Mucosa of rectum (tissue), 2 donors: ENCODE measurements at regions not wholly inside any gene's neighbourhood (a gene's known extent, or its start where the extent isn't known, plus 50 kb on each side); places are given as distances from the start of the nearest gene placed in this dataset.

ENCODE experiments used
- H3K27ac ChIP-seq, 2 donors: one replicate each; pipeline ENCODE4 v1.7.0; 2013; ENCODE audit warnings: inconsistent platforms in 2 of 2, low read depth in 2 of 2, low read length in 2 of 2
- H3K27me3 ChIP-seq, 2 donors: one replicate each; pipeline ENCODE4 v1.7.0; 2013; ENCODE audit warnings: low read length in 2 of 2; ENCODE audit not compliant: control insufficient read depth in 2 of 2, insufficient read depth in 2 of 2
- H3K36me3 ChIP-seq, 2 donors: one replicate each; pipeline ENCODE4 v1.7.0; 2013; ENCODE audit warnings: low read length in 2 of 2; ENCODE audit not compliant: control insufficient read depth in 2 of 2, insufficient read depth in 2 of 2
- H3K4me1 ChIP-seq, 2 donors: one replicate each; pipeline ENCODE4 v1.7.0; 2013; ENCODE audit warnings: low read length in 2 of 2, mild to moderate bottlenecking in 1 of 2; ENCODE audit not compliant: control insufficient read depth in 2 of 2, insufficient read depth in 2 of 2
- H3K4me3 ChIP-seq, 2 donors: one replicate each; pipeline ENCODE4 v1.7.0; 2013; ENCODE audit warnings: low read length in 2 of 2
- H3K9ac ChIP-seq, 2 donors: one replicate each; pipeline ENCODE4 v1.7.0; 2013; ENCODE audit warnings: low read length in 2 of 2, low read depth in 1 of 2, mild to moderate bottlenecking in 1 of 2
- H3K9me3 ChIP-seq, 2 donors: one replicate each; pipeline ENCODE4 v1.7.0; 2013; ENCODE audit warnings: low read length in 2 of 2; ENCODE audit not compliant: control insufficient read depth in 2 of 2
- donor health status: healthy.
- donor health status: Normal muscosa, but diverticular disease.

DNA sequence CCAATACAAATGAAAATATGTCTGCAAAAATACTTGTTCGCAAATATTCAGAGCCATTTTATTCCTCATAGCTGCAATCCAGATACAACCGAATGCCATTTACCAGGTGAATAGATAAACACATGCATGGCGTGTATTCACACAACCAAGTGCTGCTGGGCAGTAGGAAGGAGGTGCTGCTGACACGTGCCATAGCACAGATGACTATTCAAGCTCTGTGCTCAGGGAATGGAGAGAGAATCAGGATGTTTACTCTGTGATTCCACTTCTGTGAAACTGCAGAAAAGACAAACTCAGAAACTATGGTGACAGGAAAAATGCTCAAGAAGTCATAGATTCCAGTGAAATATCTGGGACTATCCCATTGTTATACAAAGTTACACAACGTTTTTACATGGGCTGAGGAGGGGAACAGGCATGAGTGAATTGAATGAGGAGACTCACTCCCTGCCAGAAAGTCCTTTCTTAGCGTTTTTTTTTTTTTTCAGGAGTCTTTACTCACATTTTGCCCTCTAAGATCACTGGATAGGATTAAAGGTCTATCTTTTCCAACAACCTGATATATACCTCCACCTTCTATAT is 152.9 kb upstream of the NDN start:
- H3K9ac ChIP-seq = no peak overlapping the region
- H3K4me3 ChIP-seq = no peak overlapping the region
- no peak overlapping the region for H3K27ac ChIP-seq
- no peaks in the 10 kb centered on the region for H3K9me3 ChIP-seq
- no peaks in the 10 kb centered on the region for H3K36me3 ChIP-seq
- no peaks in the 10 kb centered on the region for H3K4me1 ChIP-seq
- no peaks in the 10 kb centered on the region for H3K27me3 ChIP-seq

DNA sequence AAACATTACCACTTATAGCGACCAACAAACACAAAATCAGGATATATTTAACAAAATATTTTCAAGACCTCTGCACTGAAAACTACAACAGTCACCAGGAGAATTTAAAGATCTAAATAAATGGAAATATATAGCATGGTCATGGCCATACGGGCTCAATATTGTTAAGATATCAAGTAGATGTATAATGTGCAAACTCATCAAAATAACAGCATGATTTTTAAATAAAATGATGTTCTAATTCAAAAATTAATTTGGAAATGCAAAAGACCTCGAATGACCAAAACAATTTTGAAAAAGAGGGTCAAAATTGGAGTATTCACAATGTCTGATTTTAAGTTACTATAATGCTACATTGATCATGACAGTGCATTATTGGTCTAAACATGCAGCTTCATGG is 159.1 kb upstream of the NDN start:
- Histone ChIP-seq H3K4me3 (no peak overlapping the region), H3K9me3 (peaks cover 0 to 3% of the 10 kb centered on the region in 2 donors), H3K36me3 (no peaks in the 10 kb centered on the region), H3K9ac (no peak overlapping the region), H3K27ac (no peak overlapping the region), H3K4me1 (no peaks in the 10 kb centered on the region), H3K27me3 (no peaks in the 10 kb centered on the region)

- Histone ChIP-seq H3K4me1 (no peaks in the 10 kb centered on the region), H3K36me3 (no peaks in the 10 kb centered on the region), H3K9ac (no peak overlapping the region), H3K4me3 (no peak overlapping the region), H3K27me3 (no peaks in the 10 kb centered on the region), H3K9me3 (peaks cover 0 to 3% of the 10 kb centered on the region in 2 donors), H3K27ac (no peak overlapping the region)
Observed at GRCh38 chr15:23850666-23851065, 163.6 kb upstream of the NDN start.

DNA sequence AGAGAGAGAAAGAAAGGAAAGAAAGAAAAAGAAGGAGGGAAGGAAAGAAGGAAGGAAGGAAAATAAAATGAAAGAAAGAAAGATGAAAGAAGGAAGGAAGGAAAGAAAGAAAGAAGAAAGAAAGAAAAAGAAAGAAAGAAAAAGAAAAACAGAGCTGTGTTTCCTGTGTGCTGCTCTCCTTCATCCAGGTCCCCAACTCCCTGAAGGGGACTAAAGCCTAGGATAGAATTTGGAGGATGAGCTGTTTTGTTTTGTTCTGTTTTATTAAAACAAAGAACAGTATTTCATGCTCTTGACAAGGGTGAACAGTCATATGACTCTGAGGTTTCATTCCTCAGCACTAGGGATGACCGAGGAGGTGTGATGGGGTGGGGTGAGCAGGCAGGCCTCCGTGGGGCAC is 164.8 kb upstream of the NDN start:
- H3K9ac ChIP-seq = no peak overlapping the region
- H3K27ac ChIP-seq = no peak overlapping the region
- H3K9me3 ChIP-seq = peaks cover 0 to 3% of the 10 kb centered on the region in 2 donors
- no peaks in the 10 kb centered on the region for H3K27me3 ChIP-seq
- H3K36me3 ChIP-seq = no peaks in the 10 kb centered on the region
- H3K4me3 ChIP-seq = no peak overlapping the region
- no peaks in the 10 kb centered on the region for H3K4me1 ChIP-seq

DNA sequence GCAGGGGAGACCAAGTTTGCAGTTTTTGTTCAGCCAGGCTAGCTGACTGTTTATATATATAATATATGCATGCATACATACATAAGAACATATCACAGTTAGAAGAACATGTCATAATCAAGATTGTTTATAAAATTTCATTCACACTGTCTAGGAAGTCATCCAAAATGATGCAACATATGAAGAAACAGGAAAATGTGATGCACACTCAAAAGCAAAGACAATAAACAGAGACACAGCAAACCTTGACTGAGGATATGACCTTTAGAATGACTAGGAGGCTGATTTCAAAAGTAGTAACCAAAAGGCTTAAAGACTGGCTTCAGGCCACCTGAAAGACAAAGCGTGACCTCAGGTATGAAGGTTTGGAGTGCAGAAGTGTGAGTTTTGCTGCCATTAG is 166.2 kb upstream of the NDN start:
- H3K9ac ChIP-seq = no peak overlapping the region
- H3K4me1 ChIP-seq = no peaks in the 10 kb centered on the region
- no peak overlapping the region for H3K4me3 ChIP-seq
- peaks cover 0 to 3% of the 10 kb centered on the region in 2 donors for H3K9me3 ChIP-seq
- no peaks in the 10 kb centered on the region for H3K27me3 ChIP-seq
- no peaks in the 10 kb centered on the region for H3K36me3 ChIP-seq
- H3K27ac ChIP-seq = no peak overlapping the region

GRCh38 chr15:23854203-23854911 is 167.3 kb upstream of the NDN start:
- Histone ChIP-seq H3K9ac (no peak overlapping the region), H3K27ac (no peak overlapping the region), H3K4me3 (no peak overlapping the region), H3K36me3 (no peaks in the 10 kb centered on the region), H3K27me3 (no peaks in the 10 kb centered on the region), H3K4me1 (no peaks in the 10 kb centered on the region), H3K9me3 (peaks cover 0 to 3% of the 10 kb centered on the region in 2 donors)

DNA sequence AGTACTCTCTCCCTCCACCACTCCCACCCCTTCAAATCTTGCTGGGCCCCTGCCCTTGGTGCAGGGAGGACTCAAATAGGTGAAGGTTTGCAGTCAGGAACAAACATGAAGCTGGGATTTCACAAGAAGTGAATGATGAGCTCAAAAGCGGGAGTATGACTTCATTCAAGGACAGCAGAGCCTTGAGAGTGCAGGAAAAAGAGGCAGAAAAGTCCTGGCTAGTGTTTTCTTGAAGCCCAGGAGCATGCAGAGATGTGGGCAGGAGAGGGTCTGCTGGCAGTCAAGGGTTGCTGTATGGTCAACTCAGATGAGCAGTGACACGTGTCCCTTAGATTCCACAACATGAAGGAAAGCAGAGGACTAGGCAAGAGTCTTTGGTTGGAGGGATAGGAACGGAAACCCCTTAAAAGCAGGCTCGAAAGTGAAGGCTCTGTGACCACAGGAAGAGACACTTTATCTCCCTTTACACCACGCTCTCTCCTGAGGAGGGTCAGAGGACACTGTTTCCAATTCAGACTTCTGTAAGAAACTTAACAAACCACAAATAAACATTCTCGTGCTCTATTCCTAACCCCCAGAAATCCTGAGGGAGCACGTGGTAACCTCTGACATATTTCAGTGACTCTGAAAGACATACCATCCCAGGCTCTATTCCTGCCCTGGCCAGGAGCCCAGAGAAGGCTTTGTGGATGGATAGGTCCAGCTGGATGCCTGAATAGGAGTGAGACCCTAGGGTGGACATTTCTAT is 168.0 kb upstream of the NDN start:
- Histone ChIP-seq H3K9ac (no peak overlapping the region), H3K36me3 (no peaks in the 10 kb centered on the region), H3K4me3 (no peak overlapping the region), H3K9me3 (peaks cover 0 to 3% of the 10 kb centered on the region in 2 donors), H3K4me1 (no peaks in the 10 kb centered on the region), H3K27me3 (no peaks in the 10 kb centered on the region), H3K27ac (no peak overlapping the region)

- no peak overlapping the region for H3K4me3 ChIP-seq
- no peak overlapping the region for H3K9ac ChIP-seq
- no peaks in the 10 kb centered on the region for H3K36me3 ChIP-seq
- peaks cover 0 to 3% of the 10 kb centered on the region in 2 donors for H3K9me3 ChIP-seq
- H3K27me3 ChIP-seq = no peaks in the 10 kb centered on the region
- no peaks in the 10 kb centered on the region for H3K4me1 ChIP-seq
- no peak overlapping the region for H3K27ac ChIP-seq
Observed at GRCh38 chr15:23855947-23856346, 168.8 kb upstream of the NDN start.

- H3K27ac ChIP-seq = no peak overlapping the region
- H3K27me3 ChIP-seq = no peaks in the 10 kb centered on the region
- H3K4me3 ChIP-seq = no peak overlapping the region
- H3K9ac ChIP-seq = no peak overlapping the region
- no peaks in the 10 kb centered on the region for H3K9me3 ChIP-seq
- no peaks in the 10 kb centered on the region for H3K4me1 ChIP-seq
- no peaks in the 10 kb centered on the region for H3K36me3 ChIP-seq
Observed at GRCh38 chr15:23857028-23857641, 170.0 kb upstream of the NDN start.

DNA sequence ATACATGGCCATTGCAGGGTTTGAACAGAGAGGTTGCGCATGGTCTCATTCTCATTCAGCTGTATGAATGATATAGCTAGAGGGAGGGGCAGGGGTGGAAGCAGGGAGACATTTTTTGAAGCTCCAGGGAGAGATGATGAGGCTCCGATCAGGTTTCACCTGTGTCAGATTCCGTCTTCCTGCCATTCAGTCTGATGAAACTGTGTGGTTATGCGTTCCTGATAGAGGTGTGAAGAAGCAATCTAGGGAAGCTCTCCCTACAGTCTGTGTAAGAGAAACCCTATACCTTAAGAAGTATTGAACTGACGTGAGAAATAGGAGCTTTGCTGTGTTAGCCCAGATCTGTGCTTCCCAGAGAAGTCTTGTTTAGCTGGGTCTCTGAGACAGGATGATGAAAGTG is 171.9 kb upstream of the NDN start:
- Histone ChIP-seq H3K9ac (no peak overlapping the region), H3K27ac (no peak overlapping the region), H3K4me3 (no peak overlapping the region), H3K9me3 (no peaks in the 10 kb centered on the region), H3K27me3 (no peaks in the 10 kb centered on the region), H3K4me1 (no peaks in the 10 kb centered on the region), H3K36me3 (no peaks in the 10 kb centered on the region)
